ENCODE measurements at regions not wholly inside any gene's neighbourhood (a gene's known extent, or its start where the extent isn't known, plus 50 kb on each side); places are given as distances from the start of the nearest gene placed in this dataset.

- H3K4me1 Mint-ChIP-seq (ENCODE audit: low read depth): no peaks in the 10 kb centered on the region
- no peaks in the 10 kb centered on the region for H3K27me3 Mint-ChIP-seq (ENCODE audit: low read depth)
- H3K9me3 Mint-ChIP-seq: no peaks in the 10 kb centered on the region
- H3K4me3 Mint-ChIP-seq: no peak overlapping the region
- no peaks in the 10 kb centered on the region for H3K36me3 Mint-ChIP-seq (ENCODE audit: low read depth)
- no peak overlapping the region for H3K27ac Mint-ChIP-seq
These were observed 608.4 kb downstream of the HDGFL1 start for GRCh38 chr6:23177806-23178205.

- Mint-ChIP-seq H3K9me3 (no peaks in the 10 kb centered on the region), H3K4me1 (ENCODE audit: low read depth) (no peaks in the 10 kb centered on the region), H3K4me3 (no peak overlapping the region), H3K36me3 (ENCODE audit: low read depth) (no peaks in the 10 kb centered on the region), H3K27me3 (ENCODE audit: low read depth) (no peaks in the 10 kb centered on the region), H3K27ac (no peak overlapping the region)
These were observed 610.6 kb downstream of the HDGFL1 start for GRCh38 chr6:23179994-23180393.

GRCh38 chr6:23180504-23181293 is 611.3 kb downstream of the HDGFL1 start:
- Mint-ChIP-seq H3K36me3 (ENCODE audit: low read depth) (no peaks in the 10 kb centered on the region), H3K4me3 (no peak overlapping the region), H3K27me3 (ENCODE audit: low read depth) (no peaks in the 10 kb centered on the region), H3K27ac (no peak overlapping the region), H3K9me3 (no peaks in the 10 kb centered on the region), H3K4me1 (ENCODE audit: low read depth) (no peaks in the 10 kb centered on the region)

DNA sequence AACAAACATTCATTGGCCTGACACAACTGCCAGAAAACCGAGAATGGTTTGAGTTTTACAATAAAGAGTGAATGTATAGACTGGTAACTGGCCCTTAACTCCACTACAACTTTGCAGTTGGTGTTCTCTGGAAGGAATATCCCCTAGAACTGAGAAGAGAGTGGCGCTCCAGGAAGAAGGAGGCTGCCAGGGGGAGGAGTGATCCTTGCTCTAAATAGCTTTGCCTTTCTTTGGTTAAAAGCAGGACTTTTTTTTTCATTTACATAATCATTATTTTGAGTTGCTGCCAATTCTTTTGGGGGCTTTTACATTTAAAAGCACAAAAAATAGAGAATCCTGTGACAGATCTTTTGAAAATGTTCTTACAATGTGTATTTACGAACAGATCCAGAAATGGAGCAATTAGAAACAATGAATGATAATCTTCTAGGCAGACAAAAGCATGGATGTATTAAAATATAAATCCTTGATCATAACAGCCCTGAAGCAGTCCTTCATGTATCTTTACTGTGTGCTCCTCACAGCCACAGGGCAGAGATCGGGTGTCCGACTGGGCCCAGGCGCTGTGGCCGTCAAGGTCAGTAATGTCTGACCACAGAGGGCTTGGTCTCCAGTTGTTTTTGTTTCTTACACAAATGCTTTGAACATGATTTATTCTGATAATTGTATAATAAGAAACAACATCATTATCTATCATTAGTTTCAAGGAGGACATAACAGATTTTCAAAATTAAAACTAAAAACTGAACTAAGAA is 612.2 kb downstream of the HDGFL1 start:
- H3K27me3 Mint-ChIP-seq (ENCODE audit: low read depth): no peaks in the 10 kb centered on the region
- H3K27ac Mint-ChIP-seq: no peak overlapping the region
- no peak overlapping the region for H3K4me3 Mint-ChIP-seq
- no peaks in the 10 kb centered on the region for H3K36me3 Mint-ChIP-seq (ENCODE audit: low read depth)
- H3K9me3 Mint-ChIP-seq: no peaks in the 10 kb centered on the region
- no peaks in the 10 kb centered on the region for H3K4me1 Mint-ChIP-seq (ENCODE audit: low read depth)

GRCh38 chr6:23183846-23184245 is 614.5 kb downstream of the HDGFL1 start:
- no peak overlapping the region for H3K27ac Mint-ChIP-seq
- no peak overlapping the region for H3K4me3 Mint-ChIP-seq
- no peaks in the 10 kb centered on the region for H3K36me3 Mint-ChIP-seq (ENCODE audit: low read depth)
- no peaks in the 10 kb centered on the region for H3K9me3 Mint-ChIP-seq
- H3K4me1 Mint-ChIP-seq (ENCODE audit: low read depth): no peaks in the 10 kb centered on the region
- H3K27me3 Mint-ChIP-seq (ENCODE audit: low read depth): no peaks in the 10 kb centered on the region

GRCh38 chr6:23184351-23184750 is 615.0 kb downstream of the HDGFL1 start:
- no peaks in the 10 kb centered on the region for H3K4me1 Mint-ChIP-seq (ENCODE audit: low read depth)
- no peak overlapping the region for H3K27ac Mint-ChIP-seq
- H3K9me3 Mint-ChIP-seq: no peaks in the 10 kb centered on the region
- H3K4me3 Mint-ChIP-seq: no peak overlapping the region
- H3K36me3 Mint-ChIP-seq (ENCODE audit: low read depth): no peaks in the 10 kb centered on the region
- no peaks in the 10 kb centered on the region for H3K27me3 Mint-ChIP-seq (ENCODE audit: low read depth)

DNA sequence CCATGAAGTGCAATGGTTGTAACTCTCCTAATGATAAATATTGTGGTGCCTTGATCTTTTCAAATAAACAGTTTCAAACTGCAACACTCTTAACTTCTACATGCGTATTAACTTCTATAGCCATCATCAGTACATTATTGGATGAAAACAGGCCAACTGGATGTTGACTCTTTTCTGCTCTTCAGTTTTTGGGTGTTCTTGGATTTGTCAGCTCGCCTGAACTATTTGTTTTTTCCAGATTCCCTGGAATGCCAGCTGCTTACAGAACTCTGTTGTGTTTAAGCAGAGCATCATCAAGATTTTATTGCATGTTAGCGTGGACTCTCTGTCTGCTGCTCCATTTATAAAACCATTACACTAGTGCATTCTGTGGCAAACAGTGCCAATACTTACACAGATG is 626.1 kb downstream of the HDGFL1 start:
- Mint-ChIP-seq H3K4me3 (no peak overlapping the region), H3K27me3 (ENCODE audit: low read depth) (no peaks in the 10 kb centered on the region), H3K27ac (no peak overlapping the region), H3K4me1 (ENCODE audit: low read depth) (no peaks in the 10 kb centered on the region), H3K36me3 (ENCODE audit: low read depth) (no peaks in the 10 kb centered on the region), H3K9me3 (no peaks in the 10 kb centered on the region)

- no peaks in the 10 kb centered on the region for H3K36me3 Mint-ChIP-seq (ENCODE audit: low read depth)
- no peaks in the 10 kb centered on the region for H3K27me3 Mint-ChIP-seq (ENCODE audit: low read depth)
- no peaks in the 10 kb centered on the region for H3K9me3 Mint-ChIP-seq
- no peak overlapping the region for H3K27ac Mint-ChIP-seq
- H3K4me3 Mint-ChIP-seq: no peak overlapping the region
- no peaks in the 10 kb centered on the region for H3K4me1 Mint-ChIP-seq (ENCODE audit: low read depth)
These were observed 630.2 kb downstream of the HDGFL1 start for GRCh38 chr6:23199541-23199940.

DNA sequence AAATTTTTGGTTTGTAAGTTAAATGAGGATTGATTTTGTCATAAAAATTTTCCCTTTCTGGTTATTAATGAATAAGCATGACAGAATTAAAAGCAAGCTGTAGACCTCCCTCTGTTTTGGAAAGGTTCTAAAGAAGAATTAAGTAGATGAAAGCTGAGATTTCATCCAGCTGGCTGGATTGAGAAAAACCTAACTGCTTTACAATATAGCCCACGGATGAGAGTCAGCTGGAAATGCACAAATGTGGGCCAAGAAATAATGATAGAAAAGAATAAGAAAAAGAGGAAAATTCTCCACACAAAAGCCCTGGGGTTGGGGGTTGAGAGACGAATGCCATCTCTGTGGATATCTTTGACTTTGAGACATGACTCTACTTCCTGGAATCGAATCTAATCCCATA is 631.6 kb downstream of the HDGFL1 start:
- Mint-ChIP-seq H3K4me1 (ENCODE audit: low read depth) (no peaks in the 10 kb centered on the region), H3K4me3 (no peak overlapping the region), H3K9me3 (no peaks in the 10 kb centered on the region), H3K27me3 (ENCODE audit: low read depth) (no peaks in the 10 kb centered on the region), H3K27ac (no peak overlapping the region), H3K36me3 (ENCODE audit: low read depth) (no peaks in the 10 kb centered on the region)

- Mint-ChIP-seq H3K4me3 (no peak overlapping the region), H3K9me3 (peaks cover 3% of the 10 kb centered on the region), H3K4me1 (ENCODE audit: low read depth) (no peaks in the 10 kb centered on the region), H3K27ac (no peak overlapping the region), H3K36me3 (ENCODE audit: low read depth) (no peaks in the 10 kb centered on the region), H3K27me3 (ENCODE audit: low read depth) (no peaks in the 10 kb centered on the region)
These were observed 632.8 kb downstream of the HDGFL1 start for GRCh38 chr6:23202207-23202606.

GRCh38 chr6:23212398-23212797 is 643.0 kb downstream of the HDGFL1 start:
- Mint-ChIP-seq H3K36me3 (ENCODE audit: low read depth) (no peaks in the 10 kb centered on the region), H3K27ac (no peak overlapping the region), H3K27me3 (ENCODE audit: low read depth) (no peaks in the 10 kb centered on the region), H3K9me3 (peaks cover 29% of the 10 kb centered on the region), H3K4me3 (no peak overlapping the region), H3K4me1 (ENCODE audit: low read depth) (no peaks in the 10 kb centered on the region)

GRCh38 chr6:23213193-23213592 is 643.8 kb downstream of the HDGFL1 start:
- Mint-ChIP-seq H3K36me3 (ENCODE audit: low read depth) (no peaks in the 10 kb centered on the region), H3K4me3 (no peak overlapping the region), H3K27ac (no peak overlapping the region), H3K4me1 (ENCODE audit: low read depth) (no peaks in the 10 kb centered on the region), H3K9me3 (peaks cover 21% of the 10 kb centered on the region), H3K27me3 (ENCODE audit: low read depth) (no peaks in the 10 kb centered on the region)

DNA sequence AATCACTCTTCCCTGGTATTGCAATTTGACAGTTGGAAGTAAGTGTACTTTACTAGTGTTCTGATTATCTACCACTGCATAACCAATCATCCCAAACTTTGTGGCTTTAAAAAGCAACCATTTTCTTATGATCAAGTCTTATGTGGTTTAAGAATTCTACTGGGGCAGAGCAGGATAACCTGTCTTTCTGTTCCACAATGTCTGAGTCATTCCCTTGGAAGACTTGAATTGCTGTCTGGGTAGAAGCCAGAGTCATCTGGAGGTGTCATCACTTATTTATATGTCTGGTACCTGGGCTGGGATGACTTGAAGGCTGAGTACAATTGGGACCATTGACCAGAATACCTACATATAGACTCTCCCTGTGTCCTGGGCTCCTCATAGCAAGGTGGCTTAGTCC is 644.3 kb downstream of the HDGFL1 start:
- H3K27ac Mint-ChIP-seq: no peak overlapping the region
- no peaks in the 10 kb centered on the region for H3K36me3 Mint-ChIP-seq (ENCODE audit: low read depth)
- H3K4me1 Mint-ChIP-seq (ENCODE audit: low read depth): no peaks in the 10 kb centered on the region
- H3K9me3 Mint-ChIP-seq: peaks cover 17% of the 10 kb centered on the region
- H3K27me3 Mint-ChIP-seq (ENCODE audit: low read depth): no peaks in the 10 kb centered on the region
- H3K4me3 Mint-ChIP-seq: no peak overlapping the region

GRCh38 chr6:23218751-23219150 is 649.4 kb downstream of the HDGFL1 start:
- Mint-ChIP-seq H3K27me3 (ENCODE audit: low read depth) (no peaks in the 10 kb centered on the region), H3K36me3 (ENCODE audit: low read depth) (no peaks in the 10 kb centered on the region), H3K4me1 (ENCODE audit: low read depth) (no peaks in the 10 kb centered on the region), H3K9me3 (peaks cover 9% of the 10 kb centered on the region), H3K27ac (no peak overlapping the region), H3K4me3 (no peak overlapping the region)

GRCh38 chr6:23222724-23223123 is 653.4 kb downstream of the HDGFL1 start:
- no peaks in the 10 kb centered on the region for H3K36me3 Mint-ChIP-seq (ENCODE audit: low read depth)
- peaks cover 21% of the 10 kb centered on the region for H3K9me3 Mint-ChIP-seq
- H3K4me1 Mint-ChIP-seq (ENCODE audit: low read depth): no peaks in the 10 kb centered on the region
- H3K27ac Mint-ChIP-seq: no peak overlapping the region
- no peak overlapping the region for H3K4me3 Mint-ChIP-seq
- no peaks in the 10 kb centered on the region for H3K27me3 Mint-ChIP-seq (ENCODE audit: low read depth)
